EL (cell line): ENCODE measurements at regions not wholly inside any gene's neighbourhood (a gene's known extent, or its start where the extent isn't known, plus 50 kb on each side); places are given as distances from the start of the nearest gene placed in this dataset.

Experiments used
- DNase-seq: peaks from one replicate; pipeline ENCODE4 v3.0.0-alpha.2; 2016

DNA sequence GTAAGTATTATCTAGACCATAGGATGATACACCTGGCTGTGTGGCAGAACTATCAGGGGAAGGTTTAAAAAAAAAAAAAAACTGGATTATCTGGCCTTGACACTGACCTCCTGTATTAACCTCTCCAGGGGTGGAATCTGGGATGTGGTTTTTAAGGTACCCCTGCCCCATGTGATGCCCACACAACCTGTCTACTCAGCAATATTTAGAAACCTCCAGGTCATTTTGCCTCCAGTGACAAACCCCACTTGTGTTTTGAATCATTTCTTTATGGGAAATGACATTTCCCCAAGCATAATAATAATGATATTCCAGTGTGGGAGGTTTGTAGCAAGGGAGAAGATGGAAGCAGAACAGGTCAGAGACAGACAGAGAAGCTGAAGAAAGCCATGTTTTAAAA is 179.1 kb downstream of the RSL24D1 start:
- no peak for DNase-seq

DNA sequence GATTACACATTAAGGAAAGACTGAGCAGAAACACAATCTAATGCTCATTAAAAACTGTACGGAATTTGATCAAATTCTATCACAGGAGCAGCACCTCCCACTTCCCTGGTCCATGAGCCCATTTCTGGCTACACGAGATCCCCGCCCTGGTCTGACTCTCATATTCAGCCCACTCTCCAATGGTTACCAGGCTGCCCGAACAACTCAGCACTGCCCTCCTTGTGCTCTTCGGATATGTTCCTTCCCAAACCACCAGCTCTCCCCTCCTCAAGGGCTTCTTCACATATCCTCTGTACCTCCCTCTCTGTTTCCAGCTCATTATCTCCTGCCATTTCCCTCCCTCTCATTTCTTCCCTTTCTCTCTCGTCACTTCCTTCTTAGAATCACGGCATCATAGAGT is 180.5 kb downstream of the RSL24D1 start:
- DNase-seq, result no peak

DNA sequence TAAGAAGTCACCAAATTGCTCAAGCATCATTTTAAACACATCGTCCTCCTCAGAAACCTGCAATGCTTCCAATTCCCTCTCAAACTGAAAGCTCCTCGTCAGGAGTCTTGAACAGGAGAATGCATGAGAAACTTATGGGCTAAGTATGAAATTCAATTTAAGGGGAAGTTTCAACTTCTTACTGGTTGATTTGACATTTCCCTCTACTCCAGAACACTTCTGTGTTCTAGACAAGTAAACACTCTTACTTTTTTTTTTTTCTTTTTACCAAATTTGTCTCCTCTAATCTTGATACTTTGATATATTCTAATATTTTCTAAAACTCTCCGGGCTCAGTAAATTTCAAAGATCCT is 181.7 kb downstream of the RSL24D1 start:
- DNase-seq, result no peak

DNA sequence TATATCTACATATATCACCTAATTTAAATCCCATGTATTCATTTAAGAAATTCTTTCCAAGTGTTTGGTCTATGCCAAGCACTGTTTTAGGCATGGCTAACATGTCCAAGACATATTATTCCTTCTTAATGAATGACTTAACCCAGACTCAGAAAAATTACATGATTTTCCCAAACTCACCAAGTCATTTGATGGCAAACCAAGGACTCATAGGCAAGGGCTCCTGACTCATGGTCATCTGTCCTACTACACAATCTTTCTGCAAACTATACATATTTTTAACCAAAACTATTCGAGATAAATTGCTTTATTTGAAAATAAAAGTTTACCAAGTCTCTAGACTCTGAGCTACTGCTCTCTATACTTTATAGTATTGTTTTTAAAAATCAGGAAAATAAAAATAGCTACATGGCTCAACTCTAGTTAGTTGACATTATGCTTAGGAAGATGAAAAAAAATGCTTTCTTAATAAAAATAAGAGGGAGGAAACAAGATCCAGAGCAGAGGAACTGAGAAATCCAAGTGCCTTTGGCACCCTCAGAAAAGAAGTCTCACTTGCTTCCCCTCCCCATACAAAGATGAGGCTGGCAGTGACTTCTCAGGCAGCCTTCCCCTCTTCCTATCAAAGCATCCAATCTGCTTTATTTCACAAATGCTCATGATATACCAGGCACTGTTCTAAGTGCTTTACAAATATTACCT is 182.2 kb downstream of the RSL24D1 start:
- DNase-seq, result no peak

DNA sequence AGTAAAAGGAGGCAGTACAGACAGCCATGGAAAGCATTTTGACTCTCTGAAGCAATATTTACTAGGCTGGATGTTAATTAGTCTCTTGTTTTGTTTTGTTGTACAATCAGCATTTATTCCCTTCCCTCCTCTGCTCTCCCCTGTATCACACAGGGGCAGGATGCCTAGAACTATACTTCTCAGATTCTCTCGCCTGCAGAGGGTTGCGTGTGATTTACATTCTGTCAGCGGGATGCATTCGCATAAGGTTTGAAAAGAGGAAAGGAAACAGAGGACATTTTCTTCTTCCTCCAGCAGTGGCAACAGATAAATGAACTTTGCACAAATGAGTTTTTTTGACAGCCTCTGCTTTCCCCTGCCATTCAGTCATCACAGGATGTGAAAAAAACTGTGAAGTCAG is 188.3 kb downstream of the RSL24D1 start:
- no peak for DNase-seq

DNA sequence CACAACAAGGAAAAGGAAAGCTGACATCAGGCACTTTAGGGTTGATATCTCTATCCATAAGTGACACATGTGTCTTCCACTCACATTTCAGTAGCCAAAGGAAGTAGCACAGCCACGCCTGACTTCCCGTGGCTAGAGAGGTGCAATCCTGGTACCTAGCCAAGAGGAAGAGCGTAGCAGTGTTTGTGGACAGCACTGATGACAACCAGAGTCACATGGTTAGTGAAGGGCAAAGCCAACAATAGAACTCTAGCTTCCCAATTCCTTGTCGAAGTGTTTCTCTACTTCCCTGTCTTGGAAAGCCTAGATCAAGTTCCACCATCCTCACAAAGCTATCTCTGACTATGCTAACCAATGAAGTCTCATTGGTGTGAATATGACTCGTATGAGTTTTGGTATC is 189.2 kb downstream of the RSL24D1 start:
- DNase-seq, result no peak

DNA sequence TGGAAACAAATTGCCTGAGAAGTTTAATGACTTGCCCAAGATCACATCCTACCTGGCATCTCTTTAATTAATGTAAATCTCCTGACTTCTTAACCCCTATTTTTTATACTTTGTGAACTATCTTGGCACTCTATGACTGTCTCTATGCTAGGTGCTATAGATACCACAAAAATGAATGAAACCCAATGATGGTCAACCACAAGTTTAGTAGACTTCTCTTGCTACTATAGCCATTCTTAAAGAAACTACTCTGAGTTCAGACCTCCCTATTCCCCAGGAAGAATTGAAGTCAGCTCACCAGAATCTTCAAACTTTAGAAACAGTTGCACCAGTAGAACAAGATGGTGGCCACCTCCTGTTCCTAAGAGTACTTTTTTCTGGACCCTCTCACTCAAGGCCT is 191.1 kb downstream of the RSL24D1 start:
- no peak for DNase-seq

DNA sequence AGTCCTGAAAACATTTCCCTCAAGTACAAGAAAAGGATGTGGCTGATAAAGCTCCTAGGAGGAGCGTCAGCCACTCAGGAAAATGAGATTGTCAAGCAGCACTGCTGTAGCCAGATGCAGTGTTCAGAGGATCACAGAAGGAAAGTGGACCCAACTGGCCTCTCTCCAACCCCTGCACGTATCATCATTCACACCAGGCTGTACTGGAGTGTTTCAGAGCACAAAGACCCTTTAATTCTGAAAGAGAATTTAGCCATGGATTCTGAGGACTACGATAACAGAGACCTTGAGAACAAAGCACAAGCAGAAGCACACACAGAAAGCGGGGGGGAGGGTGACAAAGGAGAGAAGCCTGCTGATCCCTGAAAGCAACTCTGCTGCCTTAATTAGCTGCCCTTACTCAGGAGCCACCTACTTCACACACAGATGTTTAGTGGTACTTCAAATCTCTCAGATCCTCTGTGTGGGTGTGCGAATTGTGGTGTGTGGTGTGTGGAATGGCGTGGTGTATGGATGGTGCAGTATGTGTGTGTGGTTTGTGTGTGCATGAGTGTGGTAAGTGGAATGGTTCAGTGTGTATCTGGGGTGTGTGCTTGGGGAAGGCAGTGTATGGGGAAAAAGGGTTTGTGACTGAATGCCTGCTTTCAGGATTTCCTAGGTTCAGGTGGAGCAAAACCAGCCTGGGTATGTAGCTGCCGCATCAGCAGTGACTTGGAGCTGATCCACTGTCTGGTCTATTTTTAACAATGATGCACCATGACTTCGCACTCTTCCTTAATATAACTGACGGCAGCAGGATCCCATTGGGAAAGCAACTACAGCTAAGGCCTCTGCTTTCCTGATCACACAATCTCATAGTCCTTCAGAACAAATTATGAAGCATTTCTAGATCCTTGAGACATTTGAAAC is 192.5 kb downstream of the RSL24D1 start:
- no peak for DNase-seq

DNA sequence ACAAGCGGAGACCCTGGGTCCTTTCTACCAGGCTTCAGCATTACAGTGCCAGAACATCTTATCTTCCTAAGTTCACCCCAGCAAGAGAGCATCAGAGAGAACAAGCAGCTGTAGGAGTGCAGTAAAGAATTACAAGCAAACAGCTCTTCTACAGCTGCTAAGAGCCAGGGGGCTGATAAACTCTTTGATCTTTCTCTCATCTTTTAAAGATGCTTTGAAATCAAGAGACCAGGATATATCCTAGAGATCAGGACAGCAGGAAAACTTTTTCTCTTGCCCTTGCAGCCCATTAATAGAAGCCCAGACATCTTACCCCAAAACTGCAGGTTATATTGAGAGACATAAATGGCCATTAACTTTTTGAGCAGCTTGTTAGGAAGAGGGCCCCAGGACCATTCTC is 198.1 kb downstream of the RSL24D1 start:
- no peak for DNase-seq

DNA sequence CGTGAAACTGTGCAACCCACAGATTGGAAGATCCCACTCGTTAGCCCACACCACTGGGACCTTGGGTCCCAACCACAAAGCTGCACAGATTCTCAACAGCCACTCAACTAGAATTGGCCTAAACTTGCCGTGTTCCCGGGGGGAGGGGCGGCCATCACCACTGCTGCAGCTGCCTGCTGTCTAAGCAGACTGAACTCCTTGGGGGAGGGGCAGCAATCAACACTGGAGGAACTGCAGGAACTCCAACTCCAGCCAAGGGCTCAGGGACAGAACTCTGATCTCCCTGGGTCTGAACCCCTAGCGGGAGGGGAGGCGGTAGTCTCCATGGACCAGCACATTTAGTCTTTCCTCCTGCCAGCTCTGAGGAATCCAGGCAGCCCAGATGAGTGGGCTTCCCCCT is 205.9 kb downstream of the RSL24D1 start:
- no peak for DNase-seq

DNA sequence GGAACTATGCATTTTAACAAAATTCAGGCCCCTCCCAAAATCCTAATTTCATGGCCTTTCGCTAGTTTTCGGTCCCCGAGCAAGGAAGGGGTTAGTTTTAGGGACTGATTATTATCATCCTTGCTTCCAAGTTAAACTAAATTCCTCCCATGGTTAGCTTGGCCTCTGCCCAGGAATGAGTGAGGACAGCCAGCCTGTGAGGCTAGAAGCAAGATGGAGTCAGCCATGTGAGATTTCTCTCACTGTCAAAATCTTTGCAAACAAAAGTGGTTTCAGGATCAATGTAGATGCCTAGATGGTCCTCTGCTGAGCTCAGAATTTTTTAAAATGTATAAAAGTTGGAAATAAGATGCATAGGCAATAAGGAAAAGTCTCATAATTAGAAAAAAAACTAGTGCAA is 208.9 kb downstream of the RSL24D1 start:
- no peak for DNase-seq

DNA sequence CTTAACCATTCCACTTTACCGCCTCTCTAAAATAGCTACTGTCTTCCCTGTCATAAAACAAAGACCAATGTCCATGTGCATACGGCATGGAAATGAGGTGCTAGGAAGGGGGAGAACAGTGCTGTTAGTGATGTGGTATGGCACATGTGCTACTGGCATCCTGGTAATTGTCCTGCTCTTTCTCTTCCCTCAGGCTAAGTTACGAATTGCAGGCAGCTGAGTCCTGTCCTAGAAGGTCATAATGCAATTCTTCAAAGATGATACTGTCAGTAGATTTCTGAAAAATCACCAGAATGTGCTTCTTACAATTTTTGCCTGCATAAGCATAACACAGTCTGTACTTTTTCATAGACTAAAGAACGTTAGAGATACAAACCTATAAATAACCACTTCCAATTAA is 216.8 kb downstream of the RSL24D1 start:
- DNase-seq, result no peak

DNA sequence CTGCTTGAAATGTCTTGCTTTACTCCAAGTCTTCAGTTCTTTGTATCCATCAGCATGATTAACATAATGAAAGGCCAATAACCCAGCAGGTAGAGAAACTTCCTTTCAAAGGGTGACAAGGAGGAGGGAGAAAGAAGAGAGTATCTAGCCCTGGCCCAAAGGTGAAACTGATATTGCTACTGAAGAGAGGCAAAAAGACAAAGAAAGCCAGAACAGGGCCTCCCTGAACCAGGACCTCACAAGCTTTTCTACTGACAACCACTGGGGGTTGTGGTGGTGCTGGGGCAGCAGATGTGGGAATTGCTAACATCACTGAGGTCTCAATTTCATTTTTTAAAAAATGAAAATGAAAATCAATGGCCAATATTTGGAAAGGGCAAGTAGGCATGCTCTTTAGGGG is 234.1 kb downstream of the RSL24D1 start:
- DNase-seq, result no peak

DNA sequence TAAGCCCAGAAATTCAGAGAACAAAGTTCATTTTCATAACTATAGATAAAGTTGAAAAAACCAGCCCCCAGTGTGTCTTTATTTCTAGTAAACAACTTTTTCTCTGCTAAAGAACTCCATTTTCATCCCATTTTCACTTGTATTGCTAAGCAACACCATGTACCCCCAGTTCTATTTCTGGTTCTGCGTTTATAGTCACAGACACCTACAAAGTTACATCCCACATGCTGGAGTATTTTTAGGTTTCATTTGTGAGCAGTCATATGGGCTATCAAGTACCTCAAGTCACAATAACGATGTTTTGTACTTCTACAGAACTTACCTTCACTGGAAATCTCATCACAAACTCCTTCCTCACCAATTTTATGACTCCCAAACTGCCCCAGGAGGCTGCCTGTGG is 236.5 kb downstream of the RSL24D1 start:
- DNase-seq, result no peak

DNA sequence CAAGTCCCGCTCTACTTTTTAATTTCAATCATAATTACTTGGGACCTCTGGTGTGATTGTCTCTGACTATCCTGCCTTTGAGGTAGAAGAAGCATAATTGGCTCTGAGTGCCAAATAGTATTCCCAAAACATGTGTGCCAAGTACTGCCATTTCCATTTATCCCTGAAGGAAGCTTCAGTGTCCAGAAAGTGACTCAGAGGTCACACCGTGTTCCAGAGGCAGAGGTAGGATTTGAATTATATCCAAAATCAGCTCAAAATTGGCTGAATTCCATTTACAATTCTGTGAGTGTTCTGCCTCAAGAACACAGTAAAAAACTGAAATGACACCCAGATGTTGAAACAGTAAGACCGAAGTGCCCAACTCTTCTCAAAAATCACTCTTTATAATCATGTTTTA is 255.3 kb downstream of the RSL24D1 start:
- no peak for DNase-seq

DNA sequence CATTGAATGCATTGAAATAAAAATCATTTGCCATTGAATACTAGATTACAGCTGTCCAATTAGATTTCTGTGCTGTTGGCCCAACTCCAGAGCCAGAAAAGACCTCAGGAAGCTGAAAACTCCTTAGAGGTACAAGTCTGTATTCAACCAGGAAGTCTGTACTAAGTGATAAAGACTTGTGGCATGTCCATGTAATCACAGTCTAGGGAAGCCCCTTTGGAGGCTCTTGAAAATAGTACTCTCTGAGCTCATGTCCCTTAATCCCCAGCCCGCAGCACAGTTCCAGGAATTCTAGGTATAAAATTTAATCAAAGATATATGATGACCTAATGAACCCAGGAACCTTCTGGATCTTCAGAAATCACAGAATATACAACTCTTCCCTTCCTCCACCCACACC is 279.4 kb downstream of the RSL24D1 start:
- DNase-seq, result no peak

DNA sequence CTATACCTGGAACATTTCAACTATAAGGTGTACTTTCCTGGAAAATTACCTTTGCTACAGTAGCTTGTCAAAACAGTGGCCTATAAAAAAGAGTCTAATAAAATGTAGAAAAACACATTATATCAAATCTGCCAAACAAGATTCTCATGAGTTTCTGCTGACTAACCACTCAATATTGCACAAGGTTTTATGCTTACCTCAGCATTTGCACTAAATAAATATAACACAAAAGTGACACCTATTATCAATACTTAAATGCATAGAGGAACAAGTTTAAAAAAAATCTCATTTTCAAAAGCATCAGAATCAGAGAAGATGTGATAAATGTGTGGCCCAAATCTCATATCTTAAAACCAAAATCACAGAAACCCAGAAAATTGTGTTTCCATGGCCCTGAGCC is 281.4 kb downstream of the RSL24D1 start:
- DNase-seq, result no peak

DNA sequence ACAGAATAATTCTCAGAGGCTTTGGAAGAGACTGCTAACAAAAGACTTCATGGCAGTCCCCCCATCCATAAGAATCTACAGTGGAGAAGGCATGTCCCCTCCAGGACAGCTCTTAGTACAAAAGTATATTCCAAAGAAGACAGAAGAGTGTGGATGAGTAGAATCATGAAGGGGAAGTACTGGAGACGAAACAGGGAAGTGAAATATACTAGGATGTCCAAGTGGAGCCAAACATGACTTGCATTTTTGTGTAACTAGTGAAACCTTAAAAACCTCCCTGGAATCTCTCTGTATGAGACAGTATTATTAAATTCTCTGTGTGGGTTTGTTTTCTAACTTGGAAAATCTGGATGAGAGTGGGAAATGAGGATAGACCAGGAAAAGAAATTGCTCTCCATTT is 312.4 kb downstream of the RSL24D1 start:
- no peak for DNase-seq

DNA sequence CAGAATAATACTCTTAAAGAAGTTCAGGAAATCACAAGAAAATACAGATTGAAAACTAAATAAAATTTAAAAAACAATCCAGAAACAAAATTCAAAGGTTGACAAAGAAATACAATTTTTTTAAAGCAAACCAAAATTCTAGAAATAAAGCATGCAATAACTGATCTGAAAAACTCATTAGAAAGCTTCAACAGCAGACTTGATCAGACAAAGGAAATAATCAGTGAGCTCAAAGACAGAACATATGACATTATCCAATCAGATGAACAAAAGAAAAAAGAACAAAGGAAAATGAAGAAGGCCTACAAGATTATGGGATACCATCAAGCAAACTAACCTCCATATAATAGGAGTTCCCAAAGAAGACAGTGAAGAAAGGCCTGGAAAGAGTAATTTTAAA is 336.8 kb downstream of the RSL24D1 start:
- no peak for DNase-seq

DNA sequence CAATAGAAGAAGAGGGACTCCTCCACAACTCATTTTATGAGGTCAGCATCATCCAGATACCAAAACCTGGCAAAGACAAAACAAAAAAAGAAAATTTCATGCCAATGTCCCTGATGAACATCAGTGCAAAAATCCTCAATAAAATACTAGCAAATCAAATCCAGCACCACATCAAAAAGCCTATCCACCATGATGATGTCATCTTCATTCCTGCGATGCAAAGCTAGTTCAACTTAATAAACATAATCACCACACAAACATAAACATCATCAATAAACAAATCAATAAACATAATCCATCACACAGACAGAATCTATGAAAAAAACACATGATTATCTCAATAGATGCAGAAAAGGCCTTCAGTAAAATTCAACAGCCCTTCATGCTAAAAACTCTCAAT is 342.1 kb downstream of the RSL24D1 start:
- DNase-seq, result no peak

DNA sequence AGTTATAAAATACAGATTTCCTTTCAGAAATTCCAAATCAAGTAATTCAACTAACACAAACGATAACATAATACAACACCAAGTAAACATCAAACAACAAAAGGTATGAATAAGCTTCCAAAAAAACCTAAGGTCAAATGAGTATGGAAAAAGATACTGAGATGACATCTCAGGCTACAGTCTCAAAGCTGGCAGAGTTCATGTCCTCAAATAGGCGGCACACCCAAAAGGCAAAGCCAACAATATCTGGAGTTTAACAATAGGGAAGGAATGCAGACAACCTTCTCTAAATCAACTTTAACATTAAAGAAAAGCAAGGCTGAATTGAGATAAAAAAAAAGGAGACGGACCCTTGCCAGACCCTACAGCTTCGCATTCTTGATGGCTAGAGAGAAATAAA is 346.6 kb downstream of the RSL24D1 start:
- no peak for DNase-seq

DNA sequence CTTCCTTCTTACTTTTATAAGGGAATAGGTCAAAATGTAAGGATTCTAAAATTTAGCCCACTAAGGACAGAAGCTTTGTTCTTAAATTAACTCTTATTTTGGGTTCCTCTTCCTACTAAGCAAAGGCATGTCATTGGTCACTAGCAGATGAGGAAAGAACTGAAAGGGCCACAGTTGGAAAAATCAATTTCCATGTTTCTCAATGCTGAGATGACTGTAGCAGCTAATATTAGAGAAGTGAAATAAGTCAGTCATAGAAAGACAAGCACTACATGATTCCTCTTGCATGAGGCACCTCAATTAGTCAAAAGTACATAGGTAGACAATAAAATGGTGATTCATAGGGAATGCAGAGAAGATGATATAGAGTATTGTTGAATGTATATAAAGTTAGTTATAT is 353.7 kb downstream of the RSL24D1 start:
- no peak for DNase-seq

DNA sequence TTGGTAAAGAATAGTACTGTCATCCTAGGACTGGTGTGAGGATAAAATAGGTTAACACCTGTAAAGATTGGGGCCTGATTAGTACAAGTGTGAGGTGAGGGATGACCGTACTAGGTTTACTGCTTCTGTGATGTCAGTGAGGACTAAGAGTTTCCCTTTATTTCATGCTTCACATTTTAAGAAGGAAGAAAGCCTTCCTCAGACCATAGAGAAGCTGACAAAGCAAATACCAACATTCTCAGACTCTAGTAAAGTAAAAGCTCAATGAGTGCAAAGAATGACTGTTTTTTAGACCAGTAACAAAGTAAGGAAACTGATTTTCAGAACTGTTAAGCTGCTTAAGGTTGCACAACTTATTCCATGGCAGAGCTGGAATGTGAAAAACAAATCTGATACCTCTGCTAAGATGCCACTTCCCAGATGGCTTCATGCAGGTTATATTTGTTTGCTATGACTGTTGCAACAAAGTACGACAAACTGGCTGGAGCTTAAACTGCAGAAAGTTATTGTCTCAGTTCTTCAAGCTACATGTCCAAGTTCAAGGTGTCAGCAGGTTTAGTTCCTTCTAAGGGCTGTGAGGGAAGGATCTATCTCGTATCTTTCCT is 354.9 kb downstream of the RSL24D1 start:
- no peak for DNase-seq
